ENCODE measurements at regions not wholly inside any gene's neighbourhood (a gene's known extent, or its start where the extent isn't known, plus 50 kb on each side); places are given as distances from the start of the nearest gene placed in this dataset.

DNA sequence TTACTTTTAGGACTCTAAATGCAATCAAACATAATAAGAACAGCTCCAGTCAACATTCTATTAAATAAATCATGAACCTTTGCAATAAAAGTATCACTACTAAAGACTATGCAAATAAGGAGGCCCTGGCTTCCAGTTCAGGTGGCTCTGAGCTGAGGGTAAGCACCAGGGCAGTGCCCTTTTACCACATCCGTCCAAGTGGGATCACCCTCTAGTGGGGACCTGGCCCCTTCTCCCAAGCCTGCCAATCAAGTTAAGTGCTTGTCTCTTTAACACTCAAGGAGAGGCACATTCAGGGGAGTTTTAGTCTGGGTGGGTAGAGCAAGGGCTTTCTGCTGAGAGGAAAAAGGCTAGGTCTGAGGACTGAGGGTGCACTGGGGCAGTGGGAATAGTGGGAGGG lies 161.4 kb downstream of the TMEM200A start:
- TF ChIP-seq EZH2 (IDR thresholded peaks at IDR 0.05; ENCODE audit: borderline replicate concordance), result no peak
- TF ChIP-seq, protein P1, sequence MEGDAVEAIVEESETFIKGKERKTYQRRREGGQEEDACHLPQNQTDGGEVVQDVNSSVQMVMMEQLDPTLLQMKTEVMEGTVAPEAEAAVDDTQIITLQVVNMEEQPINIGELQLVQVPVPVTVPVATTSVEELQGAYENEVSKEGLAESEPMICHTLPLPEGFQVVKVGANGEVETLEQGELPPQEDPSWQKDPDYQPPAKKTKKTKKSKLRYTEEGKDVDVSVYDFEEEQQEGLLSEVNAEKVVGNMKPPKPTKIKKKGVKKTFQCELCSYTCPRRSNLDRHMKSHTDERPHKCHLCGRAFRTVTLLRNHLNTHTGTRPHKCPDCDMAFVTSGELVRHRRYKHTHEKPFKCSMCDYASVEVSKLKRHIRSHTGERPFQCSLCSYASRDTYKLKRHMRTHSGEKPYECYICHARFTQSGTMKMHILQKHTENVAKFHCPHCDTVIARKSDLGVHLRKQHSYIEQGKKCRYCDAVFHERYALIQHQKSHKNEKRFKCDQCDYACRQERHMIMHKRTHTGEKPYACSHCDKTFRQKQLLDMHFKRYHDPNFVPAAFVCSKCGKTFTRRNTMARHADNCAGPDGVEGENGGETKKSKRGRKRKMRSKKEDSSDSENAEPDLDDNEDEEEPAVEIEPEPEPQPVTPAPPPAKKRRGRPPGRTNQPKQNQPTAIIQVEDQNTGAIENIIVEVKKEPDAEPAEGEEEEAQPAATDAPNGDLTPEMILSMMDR (IDR thresholded peaks at IDR 0.05; ENCODE audit: poor library complexity), result no peak
